GM23248 (cell line): ENCODE measurements at regions not wholly inside any gene's neighbourhood (a gene's known extent, or its start where the extent isn't known, plus 50 kb on each side); places are given as distances from the start of the nearest gene placed in this dataset.

Experiments used
- DNase-seq: peaks from one replicate; pipeline ENCODE4 v3.0.0-alpha.2; 2015
- H2AFZ ChIP-seq: fragments of 200-600 bp; sonication (generic); 2 replicates; pipeline ENCODE4 v1.6.1; 2016; ENCODE audit warnings: antibody characterized with exemption
- H3F3A ChIP-seq: fragments of 200-600 bp; sonication (generic); 2 replicates; pipeline ENCODE4 v1.6.1; 2016; ENCODE audit warnings: mild to moderate bottlenecking, antibody characterized with exemption, mixed run types; ENCODE audit not compliant: insufficient read depth
- H3K27ac ChIP-seq: fragments of 200-600 bp; sonication (generic); 2 replicates; pipeline ENCODE4 v1.5.1; 2016; ENCODE audit warnings: mild to moderate bottlenecking
- H3K27me3 ChIP-seq: fragments of 200-600 bp; sonication (generic); replicated peaks from 2 replicates; pipeline ENCODE4 v1.6.1; 2016; ENCODE audit warnings: mild to moderate bottlenecking; ENCODE audit not compliant: insufficient read depth
- H3K36me3 ChIP-seq: fragments of 200-600 bp; sonication (generic); 2 replicates; pipeline ENCODE4 v1.6.1; 2016; ENCODE audit warnings: low read depth, mild to moderate bottlenecking
- H3K4me1 ChIP-seq: fragments of 200-600 bp; sonication (generic); 2 replicates; pipeline ENCODE4 v1.6.1; 2016; ENCODE audit warnings: mild to moderate bottlenecking; ENCODE audit not compliant: insufficient read depth
- H3K4me2 ChIP-seq: fragments of 200-600 bp; sonication (generic); one replicate; pipeline ENCODE4 v1.6.1; 2016; ENCODE audit warnings: mild to moderate bottlenecking; ENCODE audit not compliant: unreplicated experiment
- H3K4me3 ChIP-seq: fragments of 200-600 bp; sonication (generic); 2 replicates; pipeline ENCODE4 v1.5.1; 2016; ENCODE audit warnings: mild to moderate bottlenecking
- H3K79me2 ChIP-seq: fragments of 200-600 bp; sonication (generic); 2 replicates; pipeline ENCODE4 v1.6.1; 2016; ENCODE audit warnings: mild to moderate bottlenecking; ENCODE audit not compliant: insufficient read depth
- H3K9ac ChIP-seq: fragments of 200-600 bp; sonication (generic); 2 replicates; pipeline ENCODE4 v1.6.1; 2016; ENCODE audit warnings: mild to moderate bottlenecking
- H3K9me2 ChIP-seq: fragments of 200-600 bp; sonication (generic); 2 replicates; pipeline ENCODE4 v1.6.1; 2016; ENCODE audit warnings: mixed run types, mild to moderate bottlenecking, moderate library complexity; ENCODE audit not compliant: insufficient read depth
- H3K9me3 ChIP-seq: fragments of 200-600 bp; sonication (generic); one replicate; pipeline ENCODE4 v1.6.1; 2017; ENCODE audit warnings: low read depth
- H4K20me1 ChIP-seq: fragments of 200-600 bp; sonication (generic); 2 replicates; pipeline ENCODE4 v1.6.0; 2016; ENCODE audit not compliant: insufficient read depth
- EZH2 ChIP-seq: fragments of 200-600 bp; sonication (generic); IDR thresholded peaks from 2 replicates; pipeline ENCODE4 v1.6.1; 2018; ENCODE audit warnings: antibody characterized with exemption, mild to moderate bottlenecking; ENCODE audit not compliant: insufficient read depth, poor library complexity, severe bottlenecking
- EZH2phosphoT487 ChIP-seq: fragments of 200-600 bp; sonication (generic); IDR thresholded peaks from 2 replicates; pipeline ENCODE4 v1.6.1; 2018; ENCODE audit warnings: antibody characterized with exemption, moderate library complexity, mild to moderate bottlenecking, low read depth; ENCODE audit not compliant: insufficient read depth
- WGBS, 2 experiments: methylation state at CpG; one replicate each; pipeline ENCODE4 v1.1.6; 2015 to 2017; ENCODE audit warnings: low lambda C conversion rate in 2 of 2, low coverage in 1 of 2; ENCODE audit errors: missing lambda C conversion rate in 2 of 2; 5-methylcytosine and 5-hydroxymethylcytosine counted together
- in situ Hi-C: fragments of 300-500 bp; cut with MboI; formaldehyde crosslinking; loops from 2 replicates; pipeline ENCODE4 v1.15.0; 2020

- H2AFZ ChIP-seq, result no peak overlapping the region
- no peaks in the 10 kb centered on the region for H3K4me1 ChIP-seq
- no peaks in the 10 kb centered on the region for H3F3A ChIP-seq
- H3K36me3 ChIP-seq, result no peaks in the 10 kb centered on the region
- H3K9me2 ChIP-seq, result no peaks in the 10 kb centered on the region
- H3K79me2 ChIP-seq, result no peaks in the 10 kb centered on the region
- no peaks in the 10 kb centered on the region for H3K9me3 ChIP-seq
- H3K4me3 ChIP-seq, result no peak overlapping the region
- no peak for TF ChIP-seq EZH2
- TF ChIP-seq EZH2phosphoT487, result no peak
- H3K4me2 ChIP-seq, result no peak overlapping the region
- DNase-seq, result no peak
- no peak overlapping the region for H3K27ac ChIP-seq
- in situ Hi-C loops, result no loop called here
- no peak overlapping the region for H3K9ac ChIP-seq
- H3K27me3 ChIP-seq, result peaks cover 10% of the 10 kb centered on the region; the same call in 1 of the 2 replicates
- H4K20me1 ChIP-seq, result no peaks in the 10 kb centered on the region
- WGBS, 2 experiments, result 47 to 57% methylated on average over 8 of the region's 8 CpGs
Measured at GRCh38 chr1:30601316-30602085, 121.9 kb downstream of the MATN1 start.

- Histone ChIP-seq H3K9me2 (no peaks in the 10 kb centered on the region), H3K36me3 (no peaks in the 10 kb centered on the region), H3K4me2 (no peak overlapping the region), H3K27me3 (peaks cover 10% of the 10 kb centered on the region; the same call in 1 of the 2 replicates), H2AFZ (no peak overlapping the region), H3K79me2 (no peaks in the 10 kb centered on the region), H3K27ac (no peak overlapping the region), H4K20me1 (no peaks in the 10 kb centered on the region), H3K9ac (no peak overlapping the region), H3K9me3 (no peaks in the 10 kb centered on the region), H3K4me1 (no peaks in the 10 kb centered on the region), H3F3A (no peaks in the 10 kb centered on the region), H3K4me3 (no peak overlapping the region)
- WGBS, 2 experiments, result 72 to 74% methylated on average over 4 of the region's 4 CpGs
- DNase-seq, result no peak
- TF ChIP-seq EZH2 (no peak), EZH2phosphoT487 (no peak)
- in situ Hi-C loops, result no loop called here
Measured at GRCh38 chr1:30600706-30601105, 122.7 kb downstream of the MATN1 start.

- no peak overlapping the region for H3K27ac ChIP-seq
- no peaks in the 10 kb centered on the region for H3K4me1 ChIP-seq
- H3K9me3 ChIP-seq, result no peaks in the 10 kb centered on the region
- H4K20me1 ChIP-seq, result no peaks in the 10 kb centered on the region
- 45 to 48% methylated on average over 9 of the region's 9 CpGs for WGBS, 2 experiments
- TF ChIP-seq EZH2phosphoT487, result no peak
- TF ChIP-seq EZH2, result no peak
- no peak overlapping the region for H2AFZ ChIP-seq
- peaks cover 10% of the 10 kb centered on the region; the same call in 1 of the 2 replicates for H3K27me3 ChIP-seq
- DNase-seq, result no peak
- H3F3A ChIP-seq, result no peaks in the 10 kb centered on the region
- H3K9me2 ChIP-seq, result no peaks in the 10 kb centered on the region
- H3K36me3 ChIP-seq, result no peaks in the 10 kb centered on the region
- H3K79me2 ChIP-seq, result no peaks in the 10 kb centered on the region
- H3K4me2 ChIP-seq, result no peak overlapping the region
- H3K4me3 ChIP-seq, result no peak overlapping the region
- in situ Hi-C loops, result no loop called here
- H3K9ac ChIP-seq, result no peak overlapping the region
Measured at GRCh38 chr1:30600258-30600657, 123.1 kb downstream of the MATN1 start.

DNA sequence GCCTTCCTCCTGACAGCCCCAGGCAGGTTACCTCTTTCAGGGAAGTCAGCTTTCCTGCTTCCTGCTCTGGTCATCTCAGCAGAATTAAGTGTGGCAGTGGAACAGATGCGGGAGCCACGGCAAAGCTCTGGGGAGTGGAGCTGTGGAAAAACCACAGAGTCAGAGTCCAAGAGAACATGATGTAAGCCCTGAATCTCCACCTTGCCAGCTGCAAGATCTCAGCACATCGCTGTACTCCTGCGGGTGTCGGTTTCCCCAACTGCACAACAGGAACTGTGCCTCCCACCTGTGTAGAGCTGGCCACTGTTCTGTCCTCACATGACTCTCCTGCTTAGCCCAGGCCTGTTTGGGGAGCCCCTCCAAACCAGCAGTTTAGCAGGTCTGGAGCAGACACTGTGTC, 123.7 kb downstream of the MATN1 start:
- Histone ChIP-seq H4K20me1 (no peaks in the 10 kb centered on the region), H3K27ac (no peak overlapping the region), H3K9ac (no peak overlapping the region), H3K4me3 (no peak overlapping the region), H3K79me2 (no peaks in the 10 kb centered on the region), H3K27me3 (peaks cover 15% of the 10 kb centered on the region; the same call in 1 of the 2 replicates), H3F3A (no peaks in the 10 kb centered on the region), H3K9me2 (no peaks in the 10 kb centered on the region), H3K9me3 (no peaks in the 10 kb centered on the region), H3K4me2 (no peak overlapping the region), H3K4me1 (no peaks in the 10 kb centered on the region), H2AFZ (no peak overlapping the region), H3K36me3 (no peaks in the 10 kb centered on the region)
- TF ChIP-seq EZH2, result no peak
- no peak for TF ChIP-seq EZH2phosphoT487
- in situ Hi-C loops, result no loop called here
- DNase-seq, result no peak
- WGBS, 2 experiments, result 3 to 4% methylated on average over 5 of the region's 5 CpGs
